HEK293 (cell line): ENCODE measurements at regions not wholly inside any gene's neighbourhood (a gene's known extent, or its start where the extent isn't known, plus 50 kb on each side); places are given as distances from the start of the nearest gene placed in this dataset.

Experiments used
- CTCF ChIA-PET: fragments of 350-600 bp; formaldehyde crosslinking; extraction: SDS; loops from one replicate; lab custom pipeline; 2021; ENCODE audit warnings: antibody characterized with exemption; lab: Yijun Ruan, JAX
- POLR2A ChIA-PET: fragments of 300-600 bp; formaldehyde crosslinking; extraction: SDS; loops from one replicate; lab custom pipeline; 2020; ENCODE audit warnings: antibody characterized with exemption, inconsistent platforms; lab: Yijun Ruan, JAX
- H3K27ac ChIP-seq: fragments of 200-500 bp; sonication (Bioruptor generic); 2 replicates; pipeline ENCODE4 v1.5.1; 2014; ENCODE audit warnings: low read depth, low read length, control low read depth, inconsistent platforms; ENCODE audit errors: extremely low read depth
- H3K36me3 ChIP-seq, 2 experiments: fragments of 200-500 bp in 1 of 2; sonication (Bioruptor generic) in 1 of 2; 1 replicate in 1 of 2; 2 replicates in 1 of 2; pipeline ENCODE4 v1.5.1; 2014 to 2017; ENCODE audit warnings: inconsistent platforms in 2 of 2, low read length in 2 of 2; ENCODE audit not compliant: control insufficient read depth in 2 of 2, insufficient read depth in 1 of 2
- H3K4me1 ChIP-seq: fragments of 200-500 bp; sonication (Bioruptor generic); 2 replicates; pipeline ENCODE4 v1.5.1; 2014; ENCODE audit warnings: mild to moderate bottlenecking, low read length, inconsistent platforms; ENCODE audit not compliant: control insufficient read depth, insufficient read depth
- H3K4me3 ChIP-seq: 2 replicates; pipeline ENCODE4 v1.5.1; 2011; ENCODE audit warnings: low read depth, mild to moderate bottlenecking, control low read depth, low read length, moderate library complexity
- H3K9me3 ChIP-seq: fragments of 200-500 bp; sonication (Bioruptor generic); 2 replicates; pipeline ENCODE4 v1.5.1; 2014; ENCODE audit warnings: low read depth, low read length, inconsistent platforms; ENCODE audit not compliant: control insufficient read depth, insufficient read depth
- BCL11A ChIP-seq: fragments of 450-650 bp; formaldehyde crosslinking; IDR thresholded peaks from 2 replicates; pipeline ENCODE4 v1.5.1; 2016; ENCODE audit warnings: low read depth, missing biosample characterization, missing genetic modification characterization
- CTCF ChIP-seq: fragments of 450-650 bp; formaldehyde crosslinking; IDR thresholded peaks from 2 replicates; pipeline ENCODE4 v1.5.1; 2016; ENCODE audit warnings: missing biosample characterization, missing genetic modification characterization
- GLIS1 ChIP-seq: fragments of 450-650 bp; formaldehyde crosslinking; IDR thresholded peaks from 2 replicates; pipeline ENCODE4 v1.5.1; 2016; ENCODE audit warnings: missing biosample characterization, missing genetic modification characterization
- HOXA7 ChIP-seq: sonication (generic); formaldehyde crosslinking; IDR thresholded peaks from 2 replicates; pipeline ENCODE4 v1.8.1; 2022; ENCODE audit warnings: missing genetic modification reagents, borderline replicate concordance
- OVOL3 ChIP-seq: fragments of 450-650 bp; formaldehyde crosslinking; IDR thresholded peaks from 2 replicates; pipeline ENCODE4 v1.5.1; 2016; ENCODE audit warnings: missing biosample characterization, missing genetic modification characterization
- PATZ1 ChIP-seq: fragments of 450-650 bp; formaldehyde crosslinking; IDR thresholded peaks from 2 replicates; pipeline ENCODE4 v1.5.1; 2016; ENCODE audit warnings: missing biosample characterization, missing genetic modification characterization
- SALL2 ChIP-seq: fragments of 450-650 bp; formaldehyde crosslinking; IDR thresholded peaks from 2 replicates; pipeline ENCODE4 v1.5.0; 2017; ENCODE audit warnings: missing biosample characterization, mild to moderate bottlenecking, missing genetic modification characterization, borderline replicate concordance
- TCF7L2 ChIP-seq: IDR thresholded peaks from 2 replicates; pipeline ENCODE4 v1.6.1; 2011; ENCODE audit warnings: low read depth, mild to moderate bottlenecking, inconsistent platforms, low read length, moderate library complexity, borderline replicate concordance
- TSHZ1 ChIP-seq: fragments of 450-650 bp; formaldehyde crosslinking; IDR thresholded peaks from 2 replicates; pipeline ENCODE4 v1.5.1; 2016; ENCODE audit warnings: missing biosample characterization, missing genetic modification characterization, borderline replicate concordance
- WT1 ChIP-seq: fragments of 450-650 bp; formaldehyde crosslinking; IDR thresholded peaks from 2 replicates; pipeline ENCODE4 v1.5.1; 2016; ENCODE audit warnings: missing biosample characterization, missing genetic modification characterization
- ZBTB17 ChIP-seq: fragments of 450-650 bp; formaldehyde crosslinking; IDR thresholded peaks from 2 replicates; pipeline ENCODE4 v1.5.1; 2016; ENCODE audit warnings: missing biosample characterization, missing genetic modification characterization
- ZBTB6 ChIP-seq: fragments of 450-650 bp; formaldehyde crosslinking; IDR thresholded peaks from 2 replicates; pipeline ENCODE4 v1.5.1; 2017; ENCODE audit warnings: missing biosample characterization, missing genetic modification characterization
- ZNF112 ChIP-seq: fragments of 450-650 bp; formaldehyde crosslinking; IDR thresholded peaks from 2 replicates; pipeline ENCODE4 v1.5.0; 2017; ENCODE audit warnings: missing biosample characterization, missing genetic modification characterization
- ZNF133 ChIP-seq: fragments of 450-650 bp; formaldehyde crosslinking; IDR thresholded peaks from 2 replicates; pipeline ENCODE4 v1.5.1; 2016; ENCODE audit warnings: missing biosample characterization, missing genetic modification characterization
- ZNF16 ChIP-seq: fragments of 450-650 bp; formaldehyde crosslinking; IDR thresholded peaks from 2 replicates; pipeline ENCODE4 v1.5.1; 2016; ENCODE audit warnings: low read depth, missing biosample characterization, missing genetic modification characterization
- ZNF175 ChIP-seq: fragments of 450-650 bp; formaldehyde crosslinking; IDR thresholded peaks from 2 replicates; pipeline ENCODE4 v1.5.1; 2016; ENCODE audit warnings: missing biosample characterization, missing genetic modification characterization
- ZNF211 ChIP-seq: fragments of 450-650 bp; formaldehyde crosslinking; IDR thresholded peaks from 2 replicates; pipeline ENCODE4 v1.5.1; 2016; ENCODE audit warnings: low read depth, missing biosample characterization, missing genetic modification characterization
- ZNF37A ChIP-seq: fragments of 450-650 bp; IDR thresholded peaks from 2 replicates; pipeline ENCODE4 v1.5.1; 2018; ENCODE audit warnings: missing biosample characterization, missing genetic modification characterization
- ZNF514 ChIP-seq: fragments of 450-650 bp; formaldehyde crosslinking; IDR thresholded peaks from 2 replicates; pipeline ENCODE4 v1.5.1; 2016; ENCODE audit warnings: missing biosample characterization, missing genetic modification characterization
- ZNF558 ChIP-seq: fragments of 450-650 bp; formaldehyde crosslinking; IDR thresholded peaks from 2 replicates; pipeline ENCODE4 v1.5.1; 2016; ENCODE audit warnings: missing biosample characterization, missing genetic modification characterization
- ZNF571 ChIP-seq: fragments of 450-650 bp; formaldehyde crosslinking; IDR thresholded peaks from 2 replicates; pipeline ENCODE4 v1.5.0; 2017; ENCODE audit warnings: missing biosample characterization, missing genetic modification characterization
- ZNF621 ChIP-seq: fragments of 450-650 bp; formaldehyde crosslinking; IDR thresholded peaks from 2 replicates; pipeline ENCODE4 v1.5.1; 2017; ENCODE audit warnings: missing biosample characterization, missing genetic modification characterization
- ZSCAN16 ChIP-seq: fragments of 450-650 bp; formaldehyde crosslinking; IDR thresholded peaks from 2 replicates; pipeline ENCODE4 v1.5.1; 2016; ENCODE audit warnings: missing biosample characterization, missing genetic modification characterization
- TF ChIP-seq, protein P1 (sequence below): fragments of 450-650 bp; formaldehyde crosslinking; IDR thresholded peaks from 2 replicates; pipeline ENCODE4 v1.5.0; 2017; ENCODE audit warnings: missing biosample characterization, missing genetic modification characterization, borderline replicate concordance

- H3K9me3 ChIP-seq = no peaks in the 10 kb centered on the region
- H3K4me3 ChIP-seq = no peak overlapping the region
- CTCF ChIA-PET = no interaction called here
- H3K4me1 ChIP-seq = no peaks in the 10 kb centered on the region
- H3K36me3 ChIP-seq = no peaks in the 10 kb centered on the region
- no peak for TF ChIP-seq ZNF514 (tag by site-specific recombination)
- TF ChIP-seq ZNF211 (tag by site-specific recombination) = no peak
- no peak for TF ChIP-seq TSHZ1 (tag by site-specific recombination)
- TF ChIP-seq ZBTB6 = no peak
- TF ChIP-seq GLIS1 (tag by site-specific recombination) = no peak
- TF ChIP-seq TCF7L2 = no peak
- no peak for TF ChIP-seq ZNF37A (tag by site-specific recombination)
- no peak for TF ChIP-seq ZNF112 (tag by site-specific recombination)
- TF ChIP-seq, protein P1, sequence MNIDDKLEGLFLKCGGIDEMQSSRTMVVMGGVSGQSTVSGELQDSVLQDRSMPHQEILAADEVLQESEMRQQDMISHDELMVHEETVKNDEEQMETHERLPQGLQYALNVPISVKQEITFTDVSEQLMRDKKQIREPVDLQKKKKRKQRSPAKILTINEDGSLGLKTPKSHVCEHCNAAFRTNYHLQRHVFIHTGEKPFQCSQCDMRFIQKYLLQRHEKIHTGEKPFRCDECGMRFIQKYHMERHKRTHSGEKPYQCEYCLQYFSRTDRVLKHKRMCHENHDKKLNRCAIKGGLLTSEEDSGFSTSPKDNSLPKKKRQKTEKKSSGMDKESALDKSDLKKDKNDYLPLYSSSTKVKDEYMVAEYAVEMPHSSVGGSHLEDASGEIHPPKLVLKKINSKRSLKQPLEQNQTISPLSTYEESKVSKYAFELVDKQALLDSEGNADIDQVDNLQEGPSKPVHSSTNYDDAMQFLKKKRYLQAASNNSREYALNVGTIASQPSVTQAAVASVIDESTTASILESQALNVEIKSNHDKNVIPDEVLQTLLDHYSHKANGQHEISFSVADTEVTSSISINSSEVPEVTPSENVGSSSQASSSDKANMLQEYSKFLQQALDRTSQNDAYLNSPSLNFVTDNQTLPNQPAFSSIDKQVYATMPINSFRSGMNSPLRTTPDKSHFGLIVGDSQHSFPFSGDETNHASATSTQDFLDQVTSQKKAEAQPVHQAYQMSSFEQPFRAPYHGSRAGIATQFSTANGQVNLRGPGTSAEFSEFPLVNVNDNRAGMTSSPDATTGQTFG (tag by site-specific recombination) = no peak
- no peak for TF ChIP-seq ZNF16 (tag by site-specific recombination)
- POLR2A ChIA-PET = no interaction called here
- no peak overlapping the region for H3K27ac ChIP-seq
These were observed 576.8 kb downstream of the GBA3 start for GRCh38 chr4:23269566-23269965.

GRCh38 chr4:23268072-23268771 lies 575.5 kb downstream of the GBA3 start:
- Histone ChIP-seq H3K4me3 (no peak overlapping the region), H3K27ac (no peak overlapping the region), H3K9me3 (no peaks in the 10 kb centered on the region), H3K36me3 (no peaks in the 10 kb centered on the region), H3K4me1 (no peaks in the 10 kb centered on the region)
- ChIA-PET CTCF (no interaction called here), POLR2A (no interaction called here)
- no peak for TF ChIP-seq ZNF175 (tag by site-specific recombination)
- TF ChIP-seq BCL11A (tag by site-specific recombination) = no peak
- TF ChIP-seq ZNF571 (tag by site-specific recombination) = no peak
- no peak for TF ChIP-seq WT1 (tag by site-specific recombination)
- TF ChIP-seq ZBTB17 (tag by site-specific recombination) = no peak
- TF ChIP-seq ZNF558 (tag by site-specific recombination) = no peak
- TF ChIP-seq ZNF133 (tag by site-specific recombination) = no peak
- no peak for TF ChIP-seq ZNF16 (tag by site-specific recombination)
- TF ChIP-seq HOXA7 (CRISPR knock-in tag) = no peak
- no peak for TF ChIP-seq ZNF621 (tag by site-specific recombination)
- TF ChIP-seq ZSCAN16 = no peak
- TF ChIP-seq SALL2 (tag by site-specific recombination) = no peak
- TF ChIP-seq PATZ1 (tag by site-specific recombination) = no peak
- TF ChIP-seq OVOL3 (tag by site-specific recombination) = no peak
- TF ChIP-seq CTCF (tag by site-specific recombination) = no peak
